ENCODE measurements at regions not wholly inside any gene's neighbourhood (a gene's known extent, or its start where the extent isn't known, plus 50 kb on each side); places are given as distances from the start of the nearest gene placed in this dataset.

DNA sequence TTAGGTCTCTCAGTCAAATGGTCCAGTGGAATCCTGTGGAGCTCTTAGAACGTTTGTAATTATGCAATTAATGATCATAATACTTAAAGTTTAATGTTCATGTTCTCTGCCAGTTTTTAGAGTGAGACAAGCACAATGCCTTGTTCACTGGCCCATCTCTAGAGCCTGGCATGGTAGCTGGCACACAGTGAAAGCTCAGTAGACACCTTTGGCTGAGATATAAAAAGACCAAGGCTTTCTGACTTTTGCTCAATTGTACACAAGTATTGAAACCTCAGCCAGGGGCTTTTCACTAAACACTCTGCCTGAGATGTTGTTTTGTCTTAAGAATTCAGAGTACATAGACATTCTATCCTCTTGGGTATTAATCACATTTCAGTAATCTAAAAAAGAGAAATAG is 241.8 kb upstream of the ATP2B1 start:
- peaks cover 31% of the 10 kb centered on the region for H3K4me1 Mint-ChIP-seq
- H3K27ac Mint-ChIP-seq (ENCODE audit: unreplicated experiment) = no peak overlapping the region
- TF ChIP-seq, protein P1, sequence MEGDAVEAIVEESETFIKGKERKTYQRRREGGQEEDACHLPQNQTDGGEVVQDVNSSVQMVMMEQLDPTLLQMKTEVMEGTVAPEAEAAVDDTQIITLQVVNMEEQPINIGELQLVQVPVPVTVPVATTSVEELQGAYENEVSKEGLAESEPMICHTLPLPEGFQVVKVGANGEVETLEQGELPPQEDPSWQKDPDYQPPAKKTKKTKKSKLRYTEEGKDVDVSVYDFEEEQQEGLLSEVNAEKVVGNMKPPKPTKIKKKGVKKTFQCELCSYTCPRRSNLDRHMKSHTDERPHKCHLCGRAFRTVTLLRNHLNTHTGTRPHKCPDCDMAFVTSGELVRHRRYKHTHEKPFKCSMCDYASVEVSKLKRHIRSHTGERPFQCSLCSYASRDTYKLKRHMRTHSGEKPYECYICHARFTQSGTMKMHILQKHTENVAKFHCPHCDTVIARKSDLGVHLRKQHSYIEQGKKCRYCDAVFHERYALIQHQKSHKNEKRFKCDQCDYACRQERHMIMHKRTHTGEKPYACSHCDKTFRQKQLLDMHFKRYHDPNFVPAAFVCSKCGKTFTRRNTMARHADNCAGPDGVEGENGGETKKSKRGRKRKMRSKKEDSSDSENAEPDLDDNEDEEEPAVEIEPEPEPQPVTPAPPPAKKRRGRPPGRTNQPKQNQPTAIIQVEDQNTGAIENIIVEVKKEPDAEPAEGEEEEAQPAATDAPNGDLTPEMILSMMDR (conservative IDR thresholded peaks at IDR 0.05) = no peak

DNA sequence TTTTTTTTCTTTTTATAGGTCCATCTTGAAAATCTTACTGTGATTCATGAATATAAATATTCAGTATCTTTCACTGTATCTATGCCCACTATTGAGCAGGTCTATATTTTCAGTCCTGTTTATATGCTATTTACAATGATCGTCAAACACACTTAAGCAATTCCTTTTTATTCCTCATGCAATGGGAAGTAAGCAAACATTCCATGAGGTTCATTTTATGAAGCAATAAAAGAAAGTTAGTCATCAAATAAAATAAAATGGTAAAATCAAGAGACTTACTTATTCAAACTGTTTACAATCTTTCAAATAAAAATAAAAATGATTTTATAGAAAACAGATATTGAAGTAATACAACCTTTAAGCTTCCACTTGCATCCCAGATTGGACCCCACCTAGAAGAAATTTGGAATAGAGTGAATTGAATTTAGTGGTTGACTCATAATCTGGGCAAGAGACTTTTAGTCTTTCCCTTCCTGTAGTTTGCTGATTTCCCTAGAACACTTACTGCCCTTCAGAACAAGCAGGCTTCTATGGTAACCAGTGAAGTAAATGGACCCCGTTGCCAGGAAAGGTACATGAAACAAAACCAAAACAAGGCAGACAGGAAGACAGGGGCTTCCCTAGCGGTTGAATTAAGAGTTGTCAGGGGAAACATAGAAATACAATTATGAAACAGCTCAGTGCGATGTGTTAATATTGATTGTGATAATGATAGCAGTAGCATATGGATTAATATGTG is 241.0 kb upstream of the ATP2B1 start:
- Mint-ChIP-seq H3K9me3 (peaks cover 2% of the 10 kb centered on the region), H3K4me1 (peaks cover 31% of the 10 kb centered on the region), H3K4me3 (no peak overlapping the region), H3K27ac (ENCODE audit: unreplicated experiment) (no peak overlapping the region), H3K27me3 (ENCODE audit: low read depth) (no peaks in the 10 kb centered on the region), H3K36me3 (ENCODE audit: low read depth) (no peaks in the 10 kb centered on the region)
- TF ChIP-seq, protein P1 (conservative IDR thresholded peaks at IDR 0.05) = peak; percentile 41
- no peak for DNase-seq (ENCODE audit: low read depth, low spot score)

More for the DNA sequence above, 241.8 kb upstream of the ATP2B1 start:
- Mint-ChIP-seq H3K36me3 (ENCODE audit: low read depth) (no peaks in the 10 kb centered on the region), H3K4me3 (no peak overlapping the region), H3K9me3 (peaks cover 2% of the 10 kb centered on the region), H3K27me3 (ENCODE audit: low read depth) (no peaks in the 10 kb centered on the region)
- no peak for DNase-seq (ENCODE audit: low read depth, low spot score)

DNA sequence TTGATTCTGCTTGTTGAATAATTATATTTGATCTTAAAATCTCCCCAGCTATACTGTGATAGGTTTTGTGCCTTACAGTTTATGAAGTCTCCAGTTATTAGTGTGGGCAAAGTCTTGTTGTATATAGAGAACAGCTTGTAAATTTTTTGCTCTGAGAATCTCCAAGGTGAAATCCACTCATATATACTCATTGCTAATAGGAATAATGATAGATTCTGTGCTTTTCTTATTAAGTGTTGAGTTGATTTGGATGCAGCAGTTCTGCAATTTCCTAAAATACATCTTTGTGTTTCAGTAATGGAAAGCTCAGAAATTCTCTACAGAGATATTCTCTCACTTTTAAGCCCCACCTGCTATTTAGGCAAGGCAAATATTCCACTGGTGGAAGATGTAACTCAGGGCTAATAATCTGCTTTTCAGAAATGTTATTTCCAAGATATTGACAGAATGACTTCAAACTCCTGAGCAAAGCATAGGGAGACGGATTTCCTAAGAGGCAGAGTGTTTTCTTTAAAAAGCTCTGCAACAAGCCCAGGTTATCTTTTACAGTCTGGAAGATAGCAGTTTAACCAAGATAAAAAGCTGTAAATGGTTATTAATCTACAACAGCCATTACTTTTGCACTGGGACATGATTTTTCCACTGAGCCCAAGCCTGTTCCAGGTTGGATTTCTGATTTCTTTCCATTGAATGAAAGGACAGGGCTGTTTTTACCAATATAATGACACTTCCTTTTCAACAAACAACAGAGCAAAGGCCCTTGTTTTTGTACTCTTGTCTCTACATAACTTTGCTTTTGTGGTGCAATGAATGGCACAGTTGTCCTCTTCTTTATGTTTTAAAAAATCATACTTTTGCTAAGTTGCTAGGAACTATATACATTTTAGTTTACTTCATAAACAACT is 239.9 kb upstream of the ATP2B1 start:
- Mint-ChIP-seq H3K27ac (ENCODE audit: unreplicated experiment) (no peak overlapping the region), H3K36me3 (ENCODE audit: low read depth) (no peaks in the 10 kb centered on the region), H3K4me1 (peaks cover 31% of the 10 kb centered on the region), H3K27me3 (ENCODE audit: low read depth) (no peaks in the 10 kb centered on the region), H3K4me3 (no peak overlapping the region), H3K9me3 (peaks cover 2% of the 10 kb centered on the region)
- TF ChIP-seq, protein P1 (conservative IDR thresholded peaks at IDR 0.05) = no peak
- DNase-seq (ENCODE audit: low read depth, low spot score) = no peak

DNA sequence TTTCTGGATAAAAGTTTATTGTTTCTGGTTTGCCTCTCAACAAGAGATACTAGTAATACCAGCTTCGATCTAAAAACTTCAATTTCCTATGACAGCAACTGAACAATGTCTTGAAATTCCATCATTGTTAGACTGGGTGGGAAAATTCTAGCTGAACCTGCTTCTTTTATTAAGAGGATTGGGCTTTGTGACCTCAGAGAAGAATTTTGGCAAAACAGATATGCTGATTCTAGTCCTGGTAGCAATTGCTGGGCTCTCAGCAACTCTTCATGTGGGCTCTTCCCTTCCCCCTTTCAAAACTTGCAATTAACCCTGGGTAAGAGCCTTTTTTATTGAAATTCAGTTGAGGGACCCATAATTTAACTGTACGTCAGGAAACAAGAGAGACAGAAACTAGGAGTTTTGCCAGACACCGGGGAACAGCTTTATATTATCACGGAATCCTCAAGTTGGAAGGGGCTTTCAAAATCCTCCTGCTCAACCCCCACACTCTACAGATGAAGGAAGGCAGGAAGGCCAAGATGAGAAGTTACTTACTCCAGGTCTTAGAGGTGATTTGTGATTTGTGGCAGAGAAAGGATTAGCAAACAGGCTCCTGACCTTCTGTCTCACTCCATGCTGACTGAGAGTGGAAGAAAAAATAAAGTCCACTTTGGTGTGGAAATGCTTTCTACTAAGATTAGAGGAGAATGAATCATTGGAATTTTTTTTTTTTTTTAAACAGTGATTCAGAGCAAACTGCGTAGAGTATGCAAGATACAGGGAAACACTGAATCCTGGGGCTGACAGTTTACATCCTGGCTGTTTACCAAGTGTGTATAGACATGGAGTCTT is 239.0 kb upstream of the ATP2B1 start:
- Mint-ChIP-seq H3K4me3 (no peak overlapping the region), H3K27ac (ENCODE audit: unreplicated experiment) (peak overlapping the region; percentile 9), H3K27me3 (ENCODE audit: low read depth) (no peaks in the 10 kb centered on the region), H3K9me3 (peaks cover 2% of the 10 kb centered on the region), H3K36me3 (ENCODE audit: low read depth) (no peaks in the 10 kb centered on the region), H3K4me1 (peaks cover 31% of the 10 kb centered on the region)
- TF ChIP-seq, protein P1 (conservative IDR thresholded peaks at IDR 0.05) = no peak
- no peak for DNase-seq (ENCODE audit: low read depth, low spot score)

DNA sequence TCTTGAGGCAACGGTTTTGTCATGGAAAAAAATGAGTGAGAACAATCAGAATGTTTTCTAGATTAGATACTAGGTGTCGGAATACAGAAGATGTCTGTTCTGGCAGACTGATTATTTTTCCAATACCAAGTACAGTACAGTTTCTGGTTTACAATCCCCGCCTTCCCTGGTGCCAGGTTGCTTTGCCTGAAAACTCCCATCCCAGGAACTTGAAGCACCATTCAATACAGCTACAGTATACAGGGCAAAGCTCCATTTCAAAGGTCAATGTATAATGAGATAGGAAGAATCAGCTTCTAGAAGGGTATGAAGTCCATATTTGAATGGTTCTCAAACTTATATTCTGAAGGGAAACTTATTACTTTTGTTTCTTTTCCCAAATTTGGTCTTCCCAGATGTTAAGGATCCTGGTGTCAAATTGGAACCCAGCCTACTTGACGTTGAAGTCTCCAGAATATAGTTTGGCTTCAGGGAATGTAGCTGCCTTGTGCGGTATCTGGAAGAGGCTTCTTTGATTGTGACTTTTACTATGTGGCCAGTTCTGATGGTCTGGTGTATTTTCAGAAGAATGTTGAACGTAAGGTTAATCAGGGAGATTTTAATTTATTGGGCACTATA is 238.0 kb upstream of the ATP2B1 start:
- Mint-ChIP-seq H3K4me1 (peaks cover 35% of the 10 kb centered on the region), H3K27ac (ENCODE audit: unreplicated experiment) (no peak overlapping the region), H3K4me3 (no peak overlapping the region), H3K9me3 (no peaks in the 10 kb centered on the region), H3K36me3 (ENCODE audit: low read depth) (no peaks in the 10 kb centered on the region), H3K27me3 (ENCODE audit: low read depth) (no peaks in the 10 kb centered on the region)
- TF ChIP-seq, protein P1 (conservative IDR thresholded peaks at IDR 0.05) = no peak
- DNase-seq (ENCODE audit: low read depth, low spot score) = no peak
